ENCODE measurements at regions not wholly inside any gene's neighbourhood (a gene's known extent, or its start where the extent isn't known, plus 50 kb on each side); places are given as distances from the start of the nearest gene placed in this dataset.

GRCh38 chr6:150672800-150673199 is 73.1 kb downstream of the PLEKHG1 start:
- DNase-seq (no peak), ATAC-seq (ENCODE audit: insufficient read depth, low read depth) (no peak)
- H3K4me2 ChIP-seq (ENCODE audit: insufficient read depth, low read length) = no peak overlapping the region
- H3K9ac ChIP-seq (ENCODE audit: low read depth, low read length) = no peak overlapping the region
- H3K27me3 ChIP-seq (ENCODE audit: insufficient read depth, low read length, poor library complexity) = peaks cover 9% of the 10 kb centered on the region
- H3K79me2 ChIP-seq (ENCODE audit: insufficient read depth, low read length) = no peaks in the 10 kb centered on the region
- no peak for TF ChIP-seq EZH2 (IDR thresholded peaks at IDR 0.05; ENCODE audit: borderline replicate concordance, low read depth, low read length, severe bottlenecking)
- TF ChIP-seq, protein P1, sequence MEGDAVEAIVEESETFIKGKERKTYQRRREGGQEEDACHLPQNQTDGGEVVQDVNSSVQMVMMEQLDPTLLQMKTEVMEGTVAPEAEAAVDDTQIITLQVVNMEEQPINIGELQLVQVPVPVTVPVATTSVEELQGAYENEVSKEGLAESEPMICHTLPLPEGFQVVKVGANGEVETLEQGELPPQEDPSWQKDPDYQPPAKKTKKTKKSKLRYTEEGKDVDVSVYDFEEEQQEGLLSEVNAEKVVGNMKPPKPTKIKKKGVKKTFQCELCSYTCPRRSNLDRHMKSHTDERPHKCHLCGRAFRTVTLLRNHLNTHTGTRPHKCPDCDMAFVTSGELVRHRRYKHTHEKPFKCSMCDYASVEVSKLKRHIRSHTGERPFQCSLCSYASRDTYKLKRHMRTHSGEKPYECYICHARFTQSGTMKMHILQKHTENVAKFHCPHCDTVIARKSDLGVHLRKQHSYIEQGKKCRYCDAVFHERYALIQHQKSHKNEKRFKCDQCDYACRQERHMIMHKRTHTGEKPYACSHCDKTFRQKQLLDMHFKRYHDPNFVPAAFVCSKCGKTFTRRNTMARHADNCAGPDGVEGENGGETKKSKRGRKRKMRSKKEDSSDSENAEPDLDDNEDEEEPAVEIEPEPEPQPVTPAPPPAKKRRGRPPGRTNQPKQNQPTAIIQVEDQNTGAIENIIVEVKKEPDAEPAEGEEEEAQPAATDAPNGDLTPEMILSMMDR (IDR thresholded peaks at IDR 0.05; ENCODE audit: borderline replicate concordance, extremely low read depth, low read length, poor library complexity, severe bottlenecking) = no peak
- H3K4me3 ChIP-seq (ENCODE audit: low read depth in 1 of 2, low read length in 2 of 2) = no peak overlapping the region
- H4K20me1 ChIP-seq (ENCODE audit: insufficient read depth, low read length) = no peaks in the 10 kb centered on the region
- H3K4me1 ChIP-seq (ENCODE audit: insufficient read depth, low read length) = no peaks in the 10 kb centered on the region
- H2AFZ ChIP-seq (ENCODE audit: low read depth, low read length) = no peak overlapping the region
- no peak overlapping the region for H3K27ac ChIP-seq (ENCODE audit: low read length)
- no peaks in the 10 kb centered on the region for H3K9me3 ChIP-seq (ENCODE audit: insufficient read depth, low read length, severe bottlenecking)
- H3K36me3 ChIP-seq (ENCODE audit: insufficient read depth, low read length) = no peaks in the 10 kb centered on the region

DNA sequence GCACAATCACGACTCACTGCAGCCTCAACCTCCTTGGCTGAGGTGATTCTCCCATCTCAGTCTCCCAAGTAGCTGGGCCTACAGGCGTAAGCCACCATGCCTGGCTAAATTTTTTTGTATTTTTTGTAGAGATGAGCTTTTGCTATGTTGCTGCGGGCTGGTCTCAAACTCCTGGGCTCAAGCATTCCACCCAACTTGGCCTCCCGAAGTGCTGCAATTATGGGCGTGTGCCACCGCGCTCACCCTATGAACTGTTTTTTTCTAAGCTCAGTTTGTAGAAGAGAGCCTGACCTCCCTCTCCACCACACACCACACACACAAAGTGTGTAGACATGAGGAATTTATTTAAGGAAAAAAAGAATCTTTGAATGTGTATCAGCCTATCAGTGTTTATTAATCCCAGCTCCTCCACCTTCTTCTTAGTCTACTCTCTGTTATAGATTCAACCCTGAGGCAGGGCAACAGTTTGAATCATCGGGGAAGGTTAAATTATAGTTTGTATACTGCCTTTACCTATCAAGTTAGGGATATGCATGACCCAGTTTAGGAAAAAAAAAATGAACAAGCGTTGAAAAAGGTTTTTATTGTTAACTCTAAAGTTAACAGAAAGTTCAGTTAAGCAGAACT is 74.1 kb downstream of the PLEKHG1 start:
- no peak for DNase-seq
- Histone ChIP-seq H3K36me3 (ENCODE audit: insufficient read depth, low read length) (no peaks in the 10 kb centered on the region), H3K27ac (ENCODE audit: low read length) (no peak overlapping the region), H2AFZ (ENCODE audit: low read depth, low read length) (no peak overlapping the region), H3K4me1 (ENCODE audit: insufficient read depth, low read length) (no peaks in the 10 kb centered on the region), H4K20me1 (ENCODE audit: insufficient read depth, low read length) (no peaks in the 10 kb centered on the region), H3K4me3 (ENCODE audit: low read depth in 1 of 2, low read length in 2 of 2) (no peak overlapping the region), H3K9ac (ENCODE audit: low read depth, low read length) (no peak overlapping the region), H3K4me2 (ENCODE audit: insufficient read depth, low read length) (no peak overlapping the region), H3K9me3 (ENCODE audit: insufficient read depth, low read length, severe bottlenecking) (no peaks in the 10 kb centered on the region), H3K27me3 (ENCODE audit: insufficient read depth, low read length, poor library complexity) (peaks cover 5% of the 10 kb centered on the region), H3K79me2 (ENCODE audit: insufficient read depth, low read length) (no peaks in the 10 kb centered on the region)
- TF ChIP-seq EZH2 (IDR thresholded peaks at IDR 0.05; ENCODE audit: borderline replicate concordance, low read depth, low read length, severe bottlenecking) = no peak
- TF ChIP-seq, protein P1 (IDR thresholded peaks at IDR 0.05; ENCODE audit: borderline replicate concordance, extremely low read depth, low read length, poor library complexity, severe bottlenecking) = no peak
- ATAC-seq (ENCODE audit: insufficient read depth, low read depth) = no peak

GRCh38 chr6:150676344-150676743 is 76.7 kb downstream of the PLEKHG1 start:
- no peak overlapping the region for H3K4me2 ChIP-seq (ENCODE audit: insufficient read depth, low read length)
- H3K27ac ChIP-seq (ENCODE audit: low read length) = no peak overlapping the region
- no peaks in the 10 kb centered on the region for H3K4me1 ChIP-seq (ENCODE audit: insufficient read depth, low read length)
- DNase-seq = no peak
- no peak overlapping the region for H3K9ac ChIP-seq (ENCODE audit: low read depth, low read length)
- H3K36me3 ChIP-seq (ENCODE audit: insufficient read depth, low read length) = no peaks in the 10 kb centered on the region
- no peaks in the 10 kb centered on the region for H3K79me2 ChIP-seq (ENCODE audit: insufficient read depth, low read length)
- H3K4me3 ChIP-seq (ENCODE audit: low read depth in 1 of 2, low read length in 2 of 2) = no peak overlapping the region
- ATAC-seq (ENCODE audit: insufficient read depth, low read depth) = no peak
- H2AFZ ChIP-seq (ENCODE audit: low read depth, low read length) = no peak overlapping the region
- H3K27me3 ChIP-seq (ENCODE audit: insufficient read depth, low read length, poor library complexity) = peaks cover 4% of the 10 kb centered on the region
- no peaks in the 10 kb centered on the region for H4K20me1 ChIP-seq (ENCODE audit: insufficient read depth, low read length)
- no peaks in the 10 kb centered on the region for H3K9me3 ChIP-seq (ENCODE audit: insufficient read depth, low read length, severe bottlenecking)
- TF ChIP-seq, protein P1 (IDR thresholded peaks at IDR 0.05; ENCODE audit: borderline replicate concordance, extremely low read depth, low read length, poor library complexity, severe bottlenecking) = no peak
- TF ChIP-seq EZH2 (IDR thresholded peaks at IDR 0.05; ENCODE audit: borderline replicate concordance, low read depth, low read length, severe bottlenecking) = no peak

All from DND-41 (cell line).